Endodermal cell (in vitro differentiated cells): ENCODE measurements at regions not wholly inside any gene's neighbourhood (a gene's known extent, or its start where the extent isn't known, plus 50 kb on each side); places are given as distances from the start of the nearest gene placed in this dataset.

Experiments used
- DNase-seq: peaks from one replicate; pipeline ENCODE4 v3.0.0-alpha.2; 2017
- H3K27ac ChIP-seq: 2 replicates; pipeline ENCODE4 v1.5.1; 2013; ENCODE audit warnings: mild to moderate bottlenecking, low read depth, low read length, moderate library complexity
- H3K27me3 ChIP-seq: 2 replicates; pipeline ENCODE4 v1.6.1; 2013; ENCODE audit warnings: mild to moderate bottlenecking, low read length, moderate library complexity; ENCODE audit not compliant: insufficient read depth, control insufficient read depth, poor library complexity, severe bottlenecking
- H3K36me3 ChIP-seq: 2 replicates; pipeline ENCODE4 v1.7.0; 2013; ENCODE audit warnings: mild to moderate bottlenecking, low read length, moderate library complexity; ENCODE audit not compliant: control insufficient read depth, insufficient read depth
- H3K4me1 ChIP-seq: one replicate; pipeline ENCODE4 v1.7.0; 2013; ENCODE audit warnings: low read length; ENCODE audit not compliant: control insufficient read depth, insufficient read depth
- H3K4me3 ChIP-seq: 2 replicates; pipeline ENCODE4 v1.5.1; 2013; ENCODE audit warnings: mild to moderate bottlenecking, low read length, moderate library complexity
- H3K9ac ChIP-seq: 2 replicates; pipeline ENCODE4 v1.6.1; 2013; ENCODE audit warnings: mild to moderate bottlenecking, low read length, moderate library complexity; ENCODE audit not compliant: poor library complexity, severe bottlenecking; ENCODE audit errors: extremely low read depth
- H3K9me3 ChIP-seq: 2 replicates; pipeline ENCODE4 v1.6.1; 2013; ENCODE audit warnings: mild to moderate bottlenecking, low read length, moderate library complexity; ENCODE audit not compliant: control insufficient read depth
- H3K27ac Mint-ChIP-seq: 2 replicates; pipeline ENCODE4 v1.8.0; 2020; ENCODE audit warnings: mixed read lengths
- H3K27me3 Mint-ChIP-seq: 2 replicates; pipeline ENCODE4 v1.8.0; 2021; ENCODE audit warnings: mild to moderate bottlenecking, mixed read lengths; ENCODE audit not compliant: insufficient read depth
- H3K36me3 Mint-ChIP-seq: 2 replicates; pipeline ENCODE4 v1.8.0; 2020; ENCODE audit warnings: low read depth, mixed read lengths
- H3K4me1 Mint-ChIP-seq: 2 replicates; pipeline ENCODE4 v1.8.0; 2020; ENCODE audit warnings: mixed read lengths
- H3K4me3 Mint-ChIP-seq: 2 replicates; pipeline ENCODE4 v1.8.0; 2020; ENCODE audit warnings: mild to moderate bottlenecking, moderate library complexity, mixed read lengths
- H3K9me3 Mint-ChIP-seq: 2 replicates; pipeline ENCODE4 v1.8.0; 2020; ENCODE audit warnings: mild to moderate bottlenecking, mixed read lengths
- WGBS, 2 experiments: methylation state at CpG; one replicate each; pipeline versions ENCODE4 v1.1.5 to v1.1.7; 2013; ENCODE audit warnings: missing lambda C conversion rate in 2 of 2, mixed read lengths in 1 of 2; ENCODE audit not compliant: insufficient coverage in 1 of 2, insufficient read length in 1 of 2; 5-methylcytosine and 5-hydroxymethylcytosine counted together
- TF ChIP-seq, protein P1 (sequence below): fragments of 200-600 bp; sonication (generic); conservative IDR thresholded peaks from 2 replicates; pipeline ENCODE4 v1.5.0; 2021; ENCODE audit warnings: antibody characterized with exemption, mild to moderate bottlenecking

DNA sequence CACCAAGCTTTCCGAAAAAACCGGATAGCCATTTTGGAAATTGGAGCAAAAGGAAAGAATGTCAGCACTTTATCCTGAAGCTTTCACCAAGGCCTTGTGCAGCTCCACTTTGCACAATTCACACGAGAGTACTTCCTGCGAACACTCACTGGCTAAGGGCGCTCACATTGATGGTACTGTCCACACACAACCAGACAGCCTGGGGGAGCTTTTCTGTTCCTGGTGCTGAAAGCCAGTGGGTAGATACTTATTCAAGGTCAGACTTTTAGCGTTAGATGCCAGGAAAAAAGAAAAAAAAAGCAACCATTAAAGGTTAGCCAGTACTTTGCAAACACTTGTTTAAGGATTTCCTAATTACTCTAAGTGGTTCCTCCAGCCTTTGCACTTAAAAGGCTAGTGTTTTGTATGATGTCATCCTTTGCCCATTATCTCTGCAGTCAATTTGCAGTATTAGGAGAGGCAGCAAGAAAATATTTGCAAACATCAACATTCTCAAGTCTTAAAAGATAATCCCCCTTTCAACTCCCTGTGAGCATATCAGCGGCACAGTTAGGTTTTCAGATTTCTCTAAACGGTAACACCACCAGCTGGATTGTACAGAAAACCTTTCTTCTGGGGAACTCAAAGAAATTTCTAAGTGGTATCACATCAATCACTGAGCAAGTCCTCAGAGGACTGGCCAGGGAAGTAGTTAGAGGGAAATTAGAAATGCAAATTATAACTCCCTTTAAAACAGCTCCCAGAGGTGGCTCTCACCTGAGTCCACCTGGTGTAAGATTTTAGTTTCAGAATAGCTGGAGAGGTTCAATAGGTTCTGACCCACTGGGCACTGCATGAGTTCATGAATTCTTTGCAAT lies 243.4 kb upstream of the IRX5 start:
- Mint-ChIP-seq H3K4me3 (no peak overlapping the region), H3K9me3 (peaks cover 6% of the 10 kb centered on the region), H3K27me3 (peaks cover 74% of the 10 kb centered on the region), H3K4me1 (peaks cover 6% of the 10 kb centered on the region), H3K36me3 (no peaks in the 10 kb centered on the region), H3K27ac (no peak overlapping the region)
- no peak for DNase-seq
- WGBS, 2 experiments, result 76 to 78% methylated on average over 3 to 8 of the region's 8 CpGs
- Histone ChIP-seq H3K4me1 (no peaks in the 10 kb centered on the region), H3K27ac (no peak overlapping the region), H3K9ac (no peak overlapping the region), H3K36me3 (no peaks in the 10 kb centered on the region), H3K9me3 (no peaks in the 10 kb centered on the region), H3K27me3 (peaks cover 16% of the 10 kb centered on the region), H3K4me3 (no peak overlapping the region)
- TF ChIP-seq, protein P1, sequence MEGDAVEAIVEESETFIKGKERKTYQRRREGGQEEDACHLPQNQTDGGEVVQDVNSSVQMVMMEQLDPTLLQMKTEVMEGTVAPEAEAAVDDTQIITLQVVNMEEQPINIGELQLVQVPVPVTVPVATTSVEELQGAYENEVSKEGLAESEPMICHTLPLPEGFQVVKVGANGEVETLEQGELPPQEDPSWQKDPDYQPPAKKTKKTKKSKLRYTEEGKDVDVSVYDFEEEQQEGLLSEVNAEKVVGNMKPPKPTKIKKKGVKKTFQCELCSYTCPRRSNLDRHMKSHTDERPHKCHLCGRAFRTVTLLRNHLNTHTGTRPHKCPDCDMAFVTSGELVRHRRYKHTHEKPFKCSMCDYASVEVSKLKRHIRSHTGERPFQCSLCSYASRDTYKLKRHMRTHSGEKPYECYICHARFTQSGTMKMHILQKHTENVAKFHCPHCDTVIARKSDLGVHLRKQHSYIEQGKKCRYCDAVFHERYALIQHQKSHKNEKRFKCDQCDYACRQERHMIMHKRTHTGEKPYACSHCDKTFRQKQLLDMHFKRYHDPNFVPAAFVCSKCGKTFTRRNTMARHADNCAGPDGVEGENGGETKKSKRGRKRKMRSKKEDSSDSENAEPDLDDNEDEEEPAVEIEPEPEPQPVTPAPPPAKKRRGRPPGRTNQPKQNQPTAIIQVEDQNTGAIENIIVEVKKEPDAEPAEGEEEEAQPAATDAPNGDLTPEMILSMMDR, result no peak

DNA sequence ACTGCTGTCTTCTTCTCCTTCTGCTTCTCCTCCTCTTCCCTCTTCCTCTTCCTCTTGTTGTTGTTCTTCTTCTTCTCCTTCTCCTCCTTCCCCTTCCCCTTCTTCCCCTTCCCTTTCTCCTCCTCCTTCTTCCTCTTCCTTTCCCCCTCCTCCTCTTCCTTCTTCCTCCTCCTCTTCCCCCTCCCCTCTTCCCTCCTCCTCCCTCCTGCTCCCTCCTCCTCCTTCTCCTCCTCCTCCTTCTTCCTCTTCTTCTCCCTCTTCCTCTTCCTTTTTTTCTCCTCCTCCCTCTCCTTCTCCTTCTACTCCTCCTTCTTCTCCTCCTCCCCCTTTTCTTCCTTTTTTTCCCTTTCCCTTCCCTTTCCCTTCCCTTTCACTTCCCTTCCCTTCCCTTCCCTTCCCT lies 245.0 kb upstream of the IRX5 start:
- H3K27ac ChIP-seq, result no peak overlapping the region
- no peak overlapping the region for H3K4me3 Mint-ChIP-seq
- TF ChIP-seq, protein P1, result no peak

DNA sequence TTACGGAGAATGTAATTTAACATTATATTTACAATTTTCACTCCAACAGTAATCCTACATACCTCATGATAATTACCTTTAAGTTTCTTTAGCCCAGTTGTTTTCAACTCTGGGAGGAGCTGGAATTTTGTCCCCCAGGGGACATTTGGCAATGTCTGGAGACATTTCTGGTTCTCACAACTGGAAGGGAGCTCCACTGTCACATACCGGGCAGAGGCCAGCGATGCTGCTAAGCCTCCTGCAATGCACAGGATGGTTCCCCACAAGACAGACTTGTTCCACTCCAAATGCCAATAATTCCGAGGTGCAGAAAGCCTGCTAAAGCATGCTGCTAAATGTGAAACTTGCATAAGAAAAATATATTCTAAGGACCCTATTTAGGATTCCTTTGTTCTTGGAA lies 251.1 kb upstream of the IRX5 start:
- Histone ChIP-seq H3K4me1 (no peaks in the 10 kb centered on the region), H3K27ac (no peak overlapping the region), H3K27me3 (peaks cover 4% of the 10 kb centered on the region), H3K9ac (no peak overlapping the region), H3K36me3 (no peaks in the 10 kb centered on the region), H3K4me3 (no peak overlapping the region), H3K9me3 (no peaks in the 10 kb centered on the region)
- TF ChIP-seq, protein P1, result no peak
- no peaks in the 10 kb centered on the region for H3K9me3 Mint-ChIP-seq
- H3K4me3 Mint-ChIP-seq, result no peak overlapping the region
- H3K27ac Mint-ChIP-seq, result no peak overlapping the region
- DNase-seq, result no peak
- no peaks in the 10 kb centered on the region for H3K4me1 Mint-ChIP-seq
- whole genome bisulfite sequencing, 2 experiments, result 88 to 92% methylated on average over 3 to 4 of the region's 4 CpGs
- H3K27me3 Mint-ChIP-seq, result peaks cover 44% of the 10 kb centered on the region
- H3K36me3 Mint-ChIP-seq, result no peaks in the 10 kb centered on the region

More for the DNA sequence above, 245.0 kb upstream of the IRX5 start:
- peaks cover 6% of the 10 kb centered on the region for H3K4me1 Mint-ChIP-seq
- H3K9me3 Mint-ChIP-seq, result peaks cover 6% of the 10 kb centered on the region
- Histone ChIP-seq H3K36me3 (no peaks in the 10 kb centered on the region), H3K27me3 (peaks cover 16% of the 10 kb centered on the region), H3K4me1 (no peaks in the 10 kb centered on the region), H3K9ac (no peak overlapping the region), H3K4me3 (no peak overlapping the region), H3K9me3 (no peaks in the 10 kb centered on the region)
- peaks cover 62% of the 10 kb centered on the region for H3K27me3 Mint-ChIP-seq
- no peak for DNase-seq
- no peak overlapping the region for H3K27ac Mint-ChIP-seq
- H3K36me3 Mint-ChIP-seq, result no peaks in the 10 kb centered on the region
